Endothelial cell of hepatic sinusoid (primary cell): ENCODE measurements at regions not wholly inside any gene's neighbourhood (a gene's known extent, or its start where the extent isn't known, plus 50 kb on each side); places are given as distances from the start of the nearest gene placed in this dataset.

Source experiments
- in situ Hi-C: cut with HindIII; loops from 2 replicates; pipeline ENCODE4 v1.10.0; 2017; ENCODE audit warnings: low sequenced_read_pairs

GRCh38 chr4:144302704-144303536, 162.4 kb upstream of the GYPA start:
- in situ Hi-C loops, result no loop called here

GRCh38 chr4:144304025-144304424, 163.5 kb upstream of the GYPA start:
- in situ Hi-C loops, result no loop called here

- in situ Hi-C loops, result no loop called here
Observed at GRCh38 chr4:144310535-144310934, 170.0 kb upstream of the GYPA start.

- in situ Hi-C loops, result no loop called here
Observed at GRCh38 chr4:144313370-144313769, 172.9 kb upstream of the GYPA start.

- in situ Hi-C loops, result no loop called here
Observed at GRCh38 chr4:144316869-144317268, 176.4 kb upstream of the GYPA start.

- in situ Hi-C loops, result no loop called here
Observed at GRCh38 chr4:144318797-144319196, 178.3 kb upstream of the GYPA start.

GRCh38 chr4:144336633-144337032, 196.1 kb upstream of the GYPA start:
- in situ Hi-C loops, result no loop called here

GRCh38 chr4:144338148-144338547, 197.6 kb upstream of the GYPA start:
- in situ Hi-C loops, result no loop called here

- in situ Hi-C loops, result no loop called here
Observed at GRCh38 chr4:144338834-144339233, 198.3 kb upstream of the GYPA start.

GRCh38 chr4:144340931-144341330, 200.4 kb upstream of the GYPA start:
- in situ Hi-C loops, result no loop called here

- in situ Hi-C loops, result no loop called here
Observed at GRCh38 chr4:144342949-144343760, 202.6 kb upstream of the GYPA start.

GRCh38 chr4:144347121-144347520, 206.6 kb upstream of the GYPA start:
- in situ Hi-C loops, result no loop called here

GRCh38 chr4:144350706-144351105, 210.2 kb upstream of the GYPA start:
- in situ Hi-C loops, result no loop called here

GRCh38 chr4:144351306-144351705, 210.8 kb upstream of the GYPA start:
- in situ Hi-C loops, result no loop called here

- in situ Hi-C loops, result no loop called here
Observed at GRCh38 chr4:144353292-144353691, 212.8 kb upstream of the GYPA start.

GRCh38 chr4:144355811-144356757, 215.6 kb upstream of the GYPA start:
- in situ Hi-C loops, result no loop called here

- in situ Hi-C loops, result no loop called here
Observed at GRCh38 chr4:144356941-144357381, 216.4 kb upstream of the GYPA start.

GRCh38 chr4:144357975-144358374, 217.5 kb upstream of the GYPA start:
- in situ Hi-C loops, result no loop called here

GRCh38 chr4:144360146-144360793, 219.8 kb upstream of the GYPA start:
- in situ Hi-C loops, result no loop called here

GRCh38 chr4:144362366-144362765, 221.8 kb upstream of the GYPA start:
- in situ Hi-C loops, result no loop called here
